ENCODE measurements at regions not wholly inside any gene's neighbourhood (a gene's known extent, or its start where the extent isn't known, plus 50 kb on each side); places are given as distances from the start of the nearest gene placed in this dataset.

DNA sequence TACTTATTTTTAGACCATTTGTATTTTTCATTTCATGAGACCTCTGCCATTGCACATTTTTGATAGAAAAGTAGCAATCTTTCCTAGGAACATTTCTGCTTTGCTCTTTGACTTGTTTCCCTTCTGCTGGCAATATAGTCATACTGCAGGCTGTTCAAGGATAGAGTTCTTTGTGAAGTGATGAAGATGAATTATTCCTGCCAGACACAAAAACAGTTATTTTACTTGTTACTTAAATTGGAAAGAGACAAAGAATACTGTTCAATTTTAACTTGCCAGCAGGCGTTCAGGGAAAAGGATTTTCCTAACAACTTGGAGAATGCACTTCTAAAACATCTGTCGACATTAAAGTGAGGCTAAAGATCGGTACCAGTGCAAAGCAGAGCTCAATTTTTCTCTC is 251.7 kb upstream of the ACTBL2 start:
- no peak overlapping the region for H2AFZ ChIP-seq (replicated peaks)
- TF ChIP-seq EZH2phosphoT487 (IDR thresholded peaks at IDR 0.05) (no peak), EZH2 (IDR thresholded peaks at IDR 0.05) (no peak)
- TF ChIP-seq, protein P1, sequence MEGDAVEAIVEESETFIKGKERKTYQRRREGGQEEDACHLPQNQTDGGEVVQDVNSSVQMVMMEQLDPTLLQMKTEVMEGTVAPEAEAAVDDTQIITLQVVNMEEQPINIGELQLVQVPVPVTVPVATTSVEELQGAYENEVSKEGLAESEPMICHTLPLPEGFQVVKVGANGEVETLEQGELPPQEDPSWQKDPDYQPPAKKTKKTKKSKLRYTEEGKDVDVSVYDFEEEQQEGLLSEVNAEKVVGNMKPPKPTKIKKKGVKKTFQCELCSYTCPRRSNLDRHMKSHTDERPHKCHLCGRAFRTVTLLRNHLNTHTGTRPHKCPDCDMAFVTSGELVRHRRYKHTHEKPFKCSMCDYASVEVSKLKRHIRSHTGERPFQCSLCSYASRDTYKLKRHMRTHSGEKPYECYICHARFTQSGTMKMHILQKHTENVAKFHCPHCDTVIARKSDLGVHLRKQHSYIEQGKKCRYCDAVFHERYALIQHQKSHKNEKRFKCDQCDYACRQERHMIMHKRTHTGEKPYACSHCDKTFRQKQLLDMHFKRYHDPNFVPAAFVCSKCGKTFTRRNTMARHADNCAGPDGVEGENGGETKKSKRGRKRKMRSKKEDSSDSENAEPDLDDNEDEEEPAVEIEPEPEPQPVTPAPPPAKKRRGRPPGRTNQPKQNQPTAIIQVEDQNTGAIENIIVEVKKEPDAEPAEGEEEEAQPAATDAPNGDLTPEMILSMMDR (IDR thresholded peaks at IDR 0.05), result no peak
- H4K20me1 ChIP-seq (ENCODE audit: low read depth), result no peaks in the 10 kb centered on the region
- H3K36me3 Mint-ChIP-seq, result no peaks in the 10 kb centered on the region
- no peaks in the 10 kb centered on the region for H3K9me3 ChIP-seq (ENCODE audit: low read depth)
- no peaks in the 10 kb centered on the region for H3K79me2 ChIP-seq (ENCODE audit: low read depth)
- no peaks in the 10 kb centered on the region for H3K36me3 ChIP-seq
- H3K4me1 ChIP-seq, result peaks cover 9% of the 10 kb centered on the region
- H3K9me3 Mint-ChIP-seq, result no peaks in the 10 kb centered on the region
- DNase-seq (ENCODE audit: low spot score), result no peak
- H3K4me3 ChIP-seq, result no peak overlapping the region
- H3K4me2 ChIP-seq, result no peak overlapping the region
- no peaks in the 10 kb centered on the region for H3F3A ChIP-seq (ENCODE audit: low read depth)
- no peak overlapping the region for H3K27ac Mint-ChIP-seq
- no peaks in the 10 kb centered on the region for H3K27me3 Mint-ChIP-seq (ENCODE audit: insufficient read depth, low read depth)
- H3K27me3 ChIP-seq, result no peaks in the 10 kb centered on the region
- no peak overlapping the region for H3K4me3 Mint-ChIP-seq
- H3K4me1 Mint-ChIP-seq, result peaks cover 7% of the 10 kb centered on the region
- H3K9ac ChIP-seq, result no peak overlapping the region
- H3K27ac ChIP-seq, result no peak overlapping the region

DNA sequence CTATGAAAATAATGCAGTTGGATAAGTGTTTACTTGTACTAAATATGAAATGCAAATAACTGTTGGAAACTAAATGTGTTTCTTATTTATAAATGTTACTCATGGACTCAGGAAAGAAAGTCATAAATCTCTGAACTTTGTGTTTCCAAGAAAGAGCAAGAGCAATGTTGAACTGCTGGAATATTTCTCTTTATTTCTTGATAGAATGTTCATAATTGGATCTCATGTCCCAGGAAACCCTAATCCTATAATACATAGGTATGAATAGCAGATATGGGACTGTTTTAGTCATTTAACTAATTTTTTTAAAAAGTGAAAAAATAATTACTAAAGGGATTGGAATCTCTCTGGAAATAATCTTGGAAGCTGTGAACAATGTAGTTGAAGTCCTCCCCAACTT is 245.0 kb upstream of the ACTBL2 start:
- no peak overlapping the region for H3K4me2 ChIP-seq
- no peak overlapping the region for H3K9ac ChIP-seq

DNA sequence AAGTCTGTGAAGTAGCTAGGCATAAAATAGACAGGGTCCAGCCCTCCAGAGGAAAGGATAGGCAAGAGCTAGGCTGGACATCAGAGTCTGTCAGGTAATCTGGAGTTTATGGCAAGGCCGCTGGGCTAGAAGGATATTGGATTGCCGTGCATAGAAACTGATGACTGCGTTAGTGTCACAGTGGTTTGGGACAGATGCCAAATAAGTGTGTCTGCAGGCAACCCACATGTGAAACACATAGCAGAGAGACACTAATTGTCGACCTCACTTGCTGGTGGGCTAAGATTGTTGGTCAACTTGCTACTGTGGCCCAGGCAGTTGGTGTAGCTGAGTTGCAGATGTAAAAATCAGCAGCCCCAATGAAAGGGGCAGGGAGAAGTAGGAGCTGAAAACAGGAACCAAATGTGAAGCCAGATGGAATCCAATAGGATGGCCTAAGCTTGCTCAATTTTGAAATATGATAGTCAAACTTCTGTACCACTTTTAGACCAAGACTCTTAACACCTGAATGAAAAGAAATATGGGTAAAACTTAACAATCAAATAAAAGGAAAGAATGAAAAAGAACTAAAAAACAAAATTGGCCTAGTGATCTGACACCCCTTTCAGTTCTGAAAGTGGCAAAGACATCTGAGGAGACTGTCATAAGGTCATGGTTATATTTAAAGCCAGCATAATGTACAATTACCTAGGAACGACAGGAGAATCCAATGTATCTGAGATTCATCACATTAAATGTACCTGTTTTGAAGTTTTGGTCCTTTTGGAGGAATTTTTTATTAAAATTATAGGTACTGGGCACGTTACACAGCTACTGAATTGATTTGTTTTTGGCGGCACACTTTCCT is 243.3 kb upstream of the ACTBL2 start:
- Mint-ChIP-seq H3K36me3 (no peaks in the 10 kb centered on the region), H3K4me3 (no peak overlapping the region)

More for the DNA sequence above, 245.0 kb upstream of the ACTBL2 start:
- Histone ChIP-seq H4K20me1 (ENCODE audit: low read depth) (no peaks in the 10 kb centered on the region), H3K27ac (no peak overlapping the region), H3K4me1 (no peaks in the 10 kb centered on the region), H3F3A (ENCODE audit: low read depth) (no peaks in the 10 kb centered on the region), H2AFZ (replicated peaks) (no peak overlapping the region), H3K4me3 (no peak overlapping the region), H3K36me3 (no peaks in the 10 kb centered on the region), H3K79me2 (ENCODE audit: low read depth) (no peaks in the 10 kb centered on the region), H3K9me3 (ENCODE audit: low read depth) (no peaks in the 10 kb centered on the region), H3K27me3 (no peaks in the 10 kb centered on the region)
- Mint-ChIP-seq H3K4me1 (no peaks in the 10 kb centered on the region), H3K4me3 (no peak overlapping the region), H3K9me3 (peaks cover 5% of the 10 kb centered on the region), H3K36me3 (no peaks in the 10 kb centered on the region), H3K27ac (no peak overlapping the region), H3K27me3 (ENCODE audit: insufficient read depth, low read depth) (no peaks in the 10 kb centered on the region)
- no peak for DNase-seq (ENCODE audit: low spot score)
- TF ChIP-seq EZH2phosphoT487 (IDR thresholded peaks at IDR 0.05) (no peak), EZH2 (IDR thresholded peaks at IDR 0.05) (no peak)
- TF ChIP-seq, protein P1 (IDR thresholded peaks at IDR 0.05), result no peak

More for the DNA sequence above, 243.3 kb upstream of the ACTBL2 start:
- no peaks in the 10 kb centered on the region for H3F3A ChIP-seq (ENCODE audit: low read depth)
- H3K27ac Mint-ChIP-seq, result no peak overlapping the region
- no peaks in the 10 kb centered on the region for H4K20me1 ChIP-seq (ENCODE audit: low read depth)
- H3K9me3 ChIP-seq (ENCODE audit: low read depth), result no peaks in the 10 kb centered on the region
- peaks cover 2% of the 10 kb centered on the region for H3K4me1 Mint-ChIP-seq
- TF ChIP-seq, protein P1 (IDR thresholded peaks at IDR 0.05), result no peak
- no peaks in the 10 kb centered on the region for H3K36me3 ChIP-seq
- H3K9ac ChIP-seq, result no peak overlapping the region
- H3K4me2 ChIP-seq, result no peak overlapping the region
- H3K9me3 Mint-ChIP-seq, result peaks cover 5% of the 10 kb centered on the region
- no peaks in the 10 kb centered on the region for H3K79me2 ChIP-seq (ENCODE audit: low read depth)
- H3K27me3 ChIP-seq, result no peaks in the 10 kb centered on the region
- no peaks in the 10 kb centered on the region for H3K27me3 Mint-ChIP-seq (ENCODE audit: insufficient read depth, low read depth)
- no peak overlapping the region for H2AFZ ChIP-seq (replicated peaks)
- H3K4me1 ChIP-seq, result no peaks in the 10 kb centered on the region
- no peak overlapping the region for H3K4me3 ChIP-seq
- DNase-seq (ENCODE audit: low spot score), result no peak
- no peak overlapping the region for H3K27ac ChIP-seq
